ENCODE measurements at regions not wholly inside any gene's neighbourhood (a gene's known extent, or its start where the extent isn't known, plus 50 kb on each side); places are given as distances from the start of the nearest gene placed in this dataset.

- no peak for TF ChIP-seq POLR2AphosphoS5 (IDR thresholded peaks at IDR 0.05; ENCODE audit: low read depth, low read length)
- TF ChIP-seq POLR2A (IDR thresholded peaks at IDR 0.05; ENCODE audit: low read depth, low read length): no peak
- TF ChIP-seq SPI1 (IDR thresholded peaks at IDR 0.05; ENCODE audit: low read depth, low read length): no peak
- TF ChIP-seq POU2F2 (IDR thresholded peaks at IDR 0.05; ENCODE audit: low read depth, low read length): no peak
Measured at GRCh38 chr1:184222652-184223052, 164.2 kb upstream of the C1orf21 start.

All from GM12891 (cell line).